ENCODE measurements at regions not wholly inside any gene's neighbourhood (a gene's known extent, or its start where the extent isn't known, plus 50 kb on each side); places are given as distances from the start of the nearest gene placed in this dataset.

GRCh38 chr3:177626045-177626444 is 428.8 kb upstream of the TBL1XR1 start:
- TF ChIP-seq POLR2A (IDR thresholded peaks at IDR 0.05; ENCODE audit: low read depth, low read length) (no peak), POLR2AphosphoS5 (IDR thresholded peaks at IDR 0.05; ENCODE audit: low read depth, low read length) (no peak)

Measured in GM12891 (cell line).